Karpas-422 (cell line): ENCODE measurements at regions not wholly inside any gene's neighbourhood (a gene's known extent, or its start where the extent isn't known, plus 50 kb on each side); places are given as distances from the start of the nearest gene placed in this dataset.

Experiments used
- DNase-seq: peaks from one replicate; pipeline ENCODE4 v3.0.0-alpha.2; 2015
- H2AFZ ChIP-seq: fragments of 200-600 bp; sonication (generic); 2 replicates; pipeline ENCODE4 v1.6.1; 2014; ENCODE audit warnings: antibody characterized with exemption, low read length, mixed read lengths
- H3K27ac ChIP-seq: fragments of 200-600 bp; sonication (generic); 2 replicates; pipeline ENCODE4 v1.5.1; 2014; ENCODE audit warnings: mild to moderate bottlenecking, low read length, moderate library complexity
- H3K27me3 ChIP-seq: fragments of 200-600 bp; sonication (generic); 2 replicates; pipeline ENCODE4 v1.6.1; 2014; ENCODE audit warnings: low read length, mixed read lengths
- H3K36me3 ChIP-seq: fragments of 200-600 bp; sonication (generic); 2 replicates; pipeline ENCODE4 v1.6.1; 2014; ENCODE audit warnings: low read length, mixed read lengths; ENCODE audit not compliant: insufficient read depth
- H3K4me1 ChIP-seq: fragments of 200-600 bp; sonication (generic); 2 replicates; pipeline ENCODE4 v1.6.1; 2014; ENCODE audit warnings: mild to moderate bottlenecking, low read length, mixed read lengths
- H3K4me2 ChIP-seq: fragments of 200-600 bp; sonication (generic); 2 replicates; pipeline ENCODE4 v1.6.1; 2014; ENCODE audit warnings: low read length, low read depth, mild to moderate bottlenecking; ENCODE audit not compliant: poor library complexity, severe bottlenecking
- H3K4me3 ChIP-seq: fragments of 200-600 bp; sonication (generic); 2 replicates; pipeline ENCODE4 v1.5.1; 2014; ENCODE audit warnings: mild to moderate bottlenecking, antibody characterized with exemption, low read length, mixed read lengths
- H3K79me2 ChIP-seq: fragments of 200-600 bp; sonication (generic); 2 replicates; pipeline ENCODE4 v1.6.1; 2014; ENCODE audit warnings: mild to moderate bottlenecking, low read length, mixed read lengths
- H3K9ac ChIP-seq: fragments of 200-600 bp; sonication (generic); 2 replicates; pipeline ENCODE4 v1.6.0; 2014; ENCODE audit warnings: low read length
- H3K9me2 ChIP-seq: fragments of 200-600 bp; sonication (generic), shearing (Covaris generic); replicated peaks from 2 replicates; pipeline ENCODE4 v1.6.0; 2014; ENCODE audit warnings: mild to moderate bottlenecking, low read length, moderate library complexity; ENCODE audit not compliant: insufficient read depth
- H3K9me3 ChIP-seq: fragments of 300-700, 200-600 bp; sonication (generic); 2 replicates; pipeline ENCODE4 v1.6.1; 2014; ENCODE audit warnings: low read length, mixed read lengths
- H4K20me1 ChIP-seq: fragments of 200-600 bp; sonication (generic); 2 replicates; pipeline ENCODE4 v1.6.1; 2014; ENCODE audit warnings: mild to moderate bottlenecking, antibody characterized with exemption, low read length, low read depth; ENCODE audit not compliant: insufficient read depth

- Histone ChIP-seq H3K79me2 (no peaks in the 10 kb centered on the region), H3K4me3 (no peak overlapping the region), H3K27me3 (no peaks in the 10 kb centered on the region), H3K27ac (no peak overlapping the region), H3K36me3 (no peaks in the 10 kb centered on the region), H4K20me1 (no peaks in the 10 kb centered on the region), H3K9ac (no peak overlapping the region), H3K4me1 (peaks cover 5% of the 10 kb centered on the region; the same call in 1 of the 2 replicates), H3K4me2 (no peak overlapping the region), H2AFZ (no peak overlapping the region), H3K9me2 (no peaks in the 10 kb centered on the region), H3K9me3 (no peaks in the 10 kb centered on the region)
- no peak for DNase-seq
Observed at GRCh38 chr17:33966410-33967059, 288.6 kb upstream of the CCL2 start.

- H3K27me3 ChIP-seq: no peaks in the 10 kb centered on the region
- H3K4me3 ChIP-seq: no peak overlapping the region
- H3K9me2 ChIP-seq: no peaks in the 10 kb centered on the region
- peaks cover 5% of the 10 kb centered on the region; the same call in 1 of the 2 replicates for H3K4me1 ChIP-seq
- H3K4me2 ChIP-seq: no peak overlapping the region
- H4K20me1 ChIP-seq: no peaks in the 10 kb centered on the region
- no peaks in the 10 kb centered on the region for H3K9me3 ChIP-seq
- H3K27ac ChIP-seq: no peak overlapping the region
- no peak overlapping the region for H3K9ac ChIP-seq
- no peak for DNase-seq
- H3K36me3 ChIP-seq: no peaks in the 10 kb centered on the region
- no peaks in the 10 kb centered on the region for H3K79me2 ChIP-seq
- H2AFZ ChIP-seq: no peak overlapping the region
Observed at GRCh38 chr17:33967608-33968349, 287.3 kb upstream of the CCL2 start.

DNA sequence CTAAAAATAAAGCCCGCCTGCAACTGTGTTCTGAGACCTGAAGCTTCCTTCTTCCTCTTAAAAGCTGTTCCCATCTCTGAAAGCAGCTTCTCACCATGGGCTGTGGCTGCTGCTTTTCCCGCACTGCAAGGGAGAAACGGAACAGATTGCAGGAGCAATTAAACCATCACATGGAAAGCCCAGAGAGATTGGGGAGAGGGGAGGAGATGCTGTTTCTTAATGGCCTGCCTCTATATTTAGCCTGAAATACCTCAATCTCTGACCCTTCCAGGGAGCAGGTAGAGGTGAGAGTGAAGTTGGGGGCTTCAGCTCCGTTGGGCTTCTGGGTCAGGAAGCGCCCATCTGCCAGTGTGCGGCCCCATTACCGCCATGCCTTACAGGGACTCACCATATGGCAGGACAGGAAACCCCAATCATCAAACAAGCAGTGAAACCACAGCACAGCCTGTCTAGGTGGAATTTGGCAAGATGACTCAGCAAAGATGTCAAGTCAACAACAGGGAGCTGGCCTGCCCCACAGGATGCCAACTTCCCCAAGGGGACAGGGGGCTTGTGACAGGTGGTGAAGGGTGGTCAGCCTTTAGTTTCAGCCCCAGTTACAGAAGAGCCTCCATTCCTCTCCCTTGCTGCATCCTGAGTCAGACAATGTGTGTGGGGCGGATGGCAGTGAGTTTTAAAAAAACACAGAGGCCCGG is 286.6 kb upstream of the CCL2 start:
- H3K9me2 ChIP-seq: no peaks in the 10 kb centered on the region
- no peak overlapping the region for H3K27ac ChIP-seq
- no peaks in the 10 kb centered on the region for H4K20me1 ChIP-seq
- no peak overlapping the region for H3K4me3 ChIP-seq
- H3K9me3 ChIP-seq: no peaks in the 10 kb centered on the region
- H3K4me2 ChIP-seq: no peak overlapping the region
- H3K9ac ChIP-seq: no peak overlapping the region
- H2AFZ ChIP-seq: no peak overlapping the region
- DNase-seq: no peak
- no peaks in the 10 kb centered on the region for H3K36me3 ChIP-seq
- H3K4me1 ChIP-seq: peaks cover 5% of the 10 kb centered on the region; the same call in 1 of the 2 replicates
- no peaks in the 10 kb centered on the region for H3K79me2 ChIP-seq
- H3K27me3 ChIP-seq: no peaks in the 10 kb centered on the region

DNA sequence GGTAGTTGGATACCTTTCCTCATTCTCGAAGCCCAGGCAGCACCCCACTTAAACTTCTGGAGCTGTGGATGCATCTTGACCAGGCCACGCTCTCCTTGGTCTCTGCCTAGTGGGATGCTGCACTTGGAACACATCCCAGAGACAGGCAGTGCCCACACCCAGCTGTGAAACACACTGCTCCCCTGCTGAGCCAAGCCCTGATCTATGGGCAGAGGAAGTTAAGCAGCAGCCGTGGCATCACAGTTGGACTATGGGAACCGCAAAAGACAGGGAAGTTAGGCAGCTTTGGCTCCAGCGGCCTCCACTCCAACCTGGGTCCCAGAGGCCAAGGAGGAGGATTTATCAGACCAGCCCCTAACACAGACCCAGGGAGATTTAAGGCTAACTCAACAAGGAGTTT is 284.8 kb upstream of the CCL2 start:
- H3K27me3 ChIP-seq: no peaks in the 10 kb centered on the region
- no peak for DNase-seq
- H3K4me3 ChIP-seq: no peak overlapping the region
- H4K20me1 ChIP-seq: no peaks in the 10 kb centered on the region
- H3K9me2 ChIP-seq: no peaks in the 10 kb centered on the region
- no peak overlapping the region for H2AFZ ChIP-seq
- no peaks in the 10 kb centered on the region for H3K4me1 ChIP-seq
- no peak overlapping the region for H3K4me2 ChIP-seq
- H3K9ac ChIP-seq: no peak overlapping the region
- no peak overlapping the region for H3K27ac ChIP-seq
- H3K36me3 ChIP-seq: no peaks in the 10 kb centered on the region
- no peaks in the 10 kb centered on the region for H3K9me3 ChIP-seq
- no peaks in the 10 kb centered on the region for H3K79me2 ChIP-seq

- Histone ChIP-seq H3K4me1 (no peaks in the 10 kb centered on the region), H2AFZ (no peak overlapping the region), H3K4me2 (no peak overlapping the region), H3K27me3 (no peaks in the 10 kb centered on the region), H3K27ac (no peak overlapping the region), H3K9me3 (no peaks in the 10 kb centered on the region), H3K4me3 (no peak overlapping the region), H4K20me1 (no peaks in the 10 kb centered on the region), H3K9me2 (no peaks in the 10 kb centered on the region), H3K36me3 (no peaks in the 10 kb centered on the region), H3K79me2 (no peaks in the 10 kb centered on the region), H3K9ac (no peak overlapping the region)
- DNase-seq: no peak
Observed at GRCh38 chr17:33972763-33973162, 282.3 kb upstream of the CCL2 start.

GRCh38 chr17:33973491-33973890 is 281.6 kb upstream of the CCL2 start:
- H3K9ac ChIP-seq: no peak overlapping the region
- no peak overlapping the region for H3K27ac ChIP-seq
- no peaks in the 10 kb centered on the region for H3K27me3 ChIP-seq
- no peak for DNase-seq
- no peaks in the 10 kb centered on the region for H3K9me3 ChIP-seq
- H3K4me1 ChIP-seq: no peaks in the 10 kb centered on the region
- H3K9me2 ChIP-seq: no peaks in the 10 kb centered on the region
- H3K4me3 ChIP-seq: no peak overlapping the region
- no peak overlapping the region for H2AFZ ChIP-seq
- H4K20me1 ChIP-seq: no peaks in the 10 kb centered on the region
- H3K36me3 ChIP-seq: no peaks in the 10 kb centered on the region
- no peaks in the 10 kb centered on the region for H3K79me2 ChIP-seq
- no peak overlapping the region for H3K4me2 ChIP-seq

GRCh38 chr17:33974276-33974675 is 280.8 kb upstream of the CCL2 start:
- Histone ChIP-seq H2AFZ (no peak overlapping the region), H3K4me3 (no peak overlapping the region), H3K4me1 (no peaks in the 10 kb centered on the region), H3K79me2 (no peaks in the 10 kb centered on the region), H3K27me3 (no peaks in the 10 kb centered on the region), H3K9me2 (no peaks in the 10 kb centered on the region), H3K9me3 (no peaks in the 10 kb centered on the region), H3K9ac (no peak overlapping the region), H3K36me3 (no peaks in the 10 kb centered on the region), H3K27ac (no peak overlapping the region), H3K4me2 (no peak overlapping the region), H4K20me1 (no peaks in the 10 kb centered on the region)
- DNase-seq: no peak

DNA sequence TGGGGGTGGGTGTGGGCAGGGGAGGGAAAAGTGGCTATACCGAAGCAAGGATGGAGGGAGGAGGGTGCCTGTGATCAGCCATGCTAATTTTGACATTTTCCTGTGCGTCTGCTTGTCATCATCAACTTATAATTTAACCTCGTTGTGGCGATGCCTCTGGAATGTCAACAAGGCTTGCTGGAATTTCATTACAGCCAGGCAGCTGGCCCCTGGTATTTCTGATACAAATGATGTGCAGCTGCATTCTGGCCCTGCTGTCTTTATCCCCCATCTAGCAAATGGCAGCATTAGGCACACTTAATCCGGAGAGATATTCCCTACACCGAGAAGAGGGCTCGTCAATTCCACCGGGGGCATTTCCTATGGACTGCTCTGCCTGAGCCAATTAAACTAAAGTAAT is 278.3 kb upstream of the CCL2 start:
- Histone ChIP-seq H3K79me2 (no peaks in the 10 kb centered on the region), H3K9me2 (no peaks in the 10 kb centered on the region), H3K36me3 (no peaks in the 10 kb centered on the region), H3K9ac (no peak overlapping the region), H3K4me1 (no peaks in the 10 kb centered on the region), H3K27me3 (no peaks in the 10 kb centered on the region), H4K20me1 (no peaks in the 10 kb centered on the region), H3K9me3 (no peaks in the 10 kb centered on the region), H3K4me2 (no peak overlapping the region), H2AFZ (no peak overlapping the region), H3K27ac (no peak overlapping the region), H3K4me3 (no peak overlapping the region)
- DNase-seq: no peak
